CD4-positive, alpha-beta T cell (primary cell): ENCODE measurements at regions not wholly inside any gene's neighbourhood (a gene's known extent, or its start where the extent isn't known, plus 50 kb on each side); places are given as distances from the start of the nearest gene placed in this dataset.
A peak's percentile ranks its signal among the peaks of the same experiment; 100 is the strongest.

Source experiments
- ATAC-seq: fragments of 200-7000 bp; cut with Tn5 transposase; one replicate; pipeline ENCODE4 v1.10.0; 2022; ENCODE audit warnings: mild to moderate bottlenecking; ENCODE audit not compliant: poor library complexity
- CTCF ChIA-PET: fragments of 350-600 bp; sonication (Branson Sonifier 250); formaldehyde crosslinking; loops from one replicate; lab custom pipeline; 2021; ENCODE audit warnings: antibody characterized with exemption, inconsistent platforms; lab: Charles Lee
- POLR2A ChIA-PET: fragments of 350-600 bp; sonication (Branson Sonifier 250); formaldehyde crosslinking; loops from one replicate; lab custom pipeline; 2021; ENCODE audit warnings: antibody characterized with exemption, inconsistent platforms; lab: Charles Lee
- DNase-seq, 14 experiments: peaks; one replicate each; pipeline ENCODE4 v3.0.0-alpha.2; 2013 to 2020; ENCODE audit warnings: mixed read lengths in 2 of 14
- H3K27ac ChIP-seq, 2 donors: one replicate each; pipeline versions ENCODE4 v1.5.1 to v1.7.0; 2013; ENCODE audit warnings: low read length in 2 of 2, low read depth in 1 of 2, mild to moderate bottlenecking in 1 of 2
- H3K27me3 ChIP-seq, 2 experiments: 1 replicate in 1 of 2; 2 replicates in 1 of 2; pipeline versions ENCODE4 v1.6.1 to v1.7.0; 2013; ENCODE audit warnings: low read length in 2 of 2, control low read depth in 1 of 2, mild to moderate bottlenecking in 1 of 2, moderate library complexity in 1 of 2; ENCODE audit not compliant: insufficient read depth in 2 of 2, control insufficient read depth in 1 of 2
- H3K36me3 ChIP-seq: one replicate; pipeline ENCODE4 v1.6.1; 2013; ENCODE audit warnings: low read length, control low read depth; ENCODE audit not compliant: insufficient read depth
- H3K4me1 ChIP-seq: one replicate; pipeline ENCODE4 v1.6.1; 2013; ENCODE audit warnings: low read length, control low read depth; ENCODE audit not compliant: insufficient read depth
- H3K4me3 ChIP-seq: one replicate; pipeline ENCODE4 v1.5.1; 2013; ENCODE audit warnings: mild to moderate bottlenecking, low read length, moderate library complexity
- H3K9me3 ChIP-seq, 2 experiments: 1 replicate in 1 of 2; 2 replicates in 1 of 2; pipeline versions ENCODE4 v1.6.1 to v1.7.0; 2013; ENCODE audit warnings: low read length in 2 of 2, mild to moderate bottlenecking in 2 of 2, control low read depth in 1 of 2, moderate library complexity in 1 of 2; ENCODE audit not compliant: control insufficient read depth in 1 of 2, insufficient read depth in 1 of 2
- H3K27ac Mint-ChIP-seq: one replicate; pipeline ENCODE4 v1.8.0; 2020; ENCODE audit warnings: mixed read lengths
- H3K27me3 Mint-ChIP-seq: one replicate; pipeline ENCODE4 v1.8.0; 2021; ENCODE audit warnings: mixed read lengths
- H3K36me3 Mint-ChIP-seq: one replicate; pipeline ENCODE4 v1.8.0; 2021; ENCODE audit warnings: low read depth, mixed read lengths
- H3K4me1 Mint-ChIP-seq: one replicate; pipeline ENCODE4 v1.8.0; 2021; ENCODE audit warnings: low read depth, mixed read lengths
- H3K4me3 Mint-ChIP-seq: one replicate; pipeline ENCODE4 v1.8.0; 2020; ENCODE audit warnings: mild to moderate bottlenecking, mixed read lengths
- H3K9me3 Mint-ChIP-seq: one replicate; pipeline ENCODE4 v1.8.0; 2020; ENCODE audit warnings: mixed read lengths
- CTCF ChIP-seq: fragments of 200-600 bp; IDR thresholded peaks from one replicate; pipeline ENCODE4 v1.8.0; 2022; ENCODE audit warnings: antibody characterized with exemption, mild to moderate bottlenecking
- intact Hi-C, 2 experiments: fragments of 100-400 bp; cut with DNase I in 1 of 2; cut with micrococcal nuclease in 1 of 2; formaldehyde crosslinking; loops; one replicate each; pipeline versions ENCODE4 v1.15.1 to v1.9.0; 2023 to 2025; cut with DNase I, micrococcal nuclease

- Mint-ChIP-seq H3K4me1 (peaks cover 49% of the 10 kb centered on the region), H3K36me3 (peaks cover 6% of the 10 kb centered on the region), H3K9me3 (peaks cover 14% of the 10 kb centered on the region), H3K27me3 (no peaks in the 10 kb centered on the region), H3K27ac (no peak overlapping the region), H3K4me3 (no peak overlapping the region)
- TF ChIP-seq CTCF = no peak
- Histone ChIP-seq H3K9me3 (peaks cover 0 to 7% of the 10 kb centered on the region in 2 experiments), H3K4me3 (no peak overlapping the region), H3K27me3 (no peaks in the 10 kb centered on the region), H3K4me1 (peaks cover 37% of the 10 kb centered on the region), H3K36me3 (no peaks in the 10 kb centered on the region), H3K27ac (no peak overlapping the region)
- POLR2A ChIA-PET = no interaction called here
- ATAC-seq (no peak), DNase-seq (no peak)
- intact Hi-C loops = no loop called here
- CTCF ChIA-PET = no interaction called here
Measured at GRCh38 chr1:168472223-168472622, 71.6 kb downstream of the XCL2 start.

GRCh38 chr1:168470901-168471431, 72.8 kb downstream of the XCL2 start:
- Histone ChIP-seq H3K27ac (no peak overlapping the region), H3K36me3 (no peaks in the 10 kb centered on the region), H3K9me3 (peaks cover 0 to 7% of the 10 kb centered on the region in 2 experiments), H3K27me3 (no peaks in the 10 kb centered on the region), H3K4me3 (no peak overlapping the region), H3K4me1 (peaks cover 39% of the 10 kb centered on the region)
- TF ChIP-seq CTCF = no peak
- intact Hi-C loops = no loop called here
- peaks cover 53% of the 10 kb centered on the region for H3K4me1 Mint-ChIP-seq
- peak overlapping the region; percentile 9 for H3K27ac Mint-ChIP-seq
- POLR2A ChIA-PET = interaction anchor here (1.1 kb wide), 1 partner anchor 64 kb away, joined by 4 read pairs; no protein-coding TSS in a partner anchor
- ATAC-seq (no peak), DNase-seq (peak in 2 of 14 experiments; percentile 42 to 50)
- CTCF ChIA-PET = interaction anchor here (1.0 kb wide), 1 partner anchor 128 kb away, joined by 3 read pairs; no protein-coding TSS in a partner anchor
- H3K4me3 Mint-ChIP-seq = no peak overlapping the region
- peaks cover 14% of the 10 kb centered on the region for H3K9me3 Mint-ChIP-seq
- H3K27me3 Mint-ChIP-seq = no peaks in the 10 kb centered on the region
- peaks cover 6% of the 10 kb centered on the region for H3K36me3 Mint-ChIP-seq

GRCh38 chr1:168469690-168470089, 74.1 kb downstream of the XCL2 start:
- CTCF ChIA-PET = interaction anchor here (1.1 kb wide), 1 partner anchor 127 kb away, joined by 3 read pairs; no protein-coding TSS in a partner anchor
- Mint-ChIP-seq H3K27ac (peak overlapping the region; percentile 47), H3K4me3 (no peak overlapping the region), H3K4me1 (peaks cover 66% of the 10 kb centered on the region), H3K9me3 (peaks cover 11% of the 10 kb centered on the region), H3K36me3 (peaks cover 6% of the 10 kb centered on the region), H3K27me3 (no peaks in the 10 kb centered on the region)
- POLR2A ChIA-PET = no interaction called here
- no peak for ATAC-seq
- H3K9me3 ChIP-seq = peaks cover 0 to 7% of the 10 kb centered on the region in 2 experiments
- no peaks in the 10 kb centered on the region for H3K36me3 ChIP-seq
- H3K27me3 ChIP-seq = no peaks in the 10 kb centered on the region
- intact Hi-C loops = no loop called here
- no peak overlapping the region for H3K4me3 ChIP-seq
- H3K27ac ChIP-seq = no peak overlapping the region
- peak in 8 of 14 experiments; percentile 9 to 55 (median 32) for DNase-seq
- no peak for TF ChIP-seq CTCF
- H3K4me1 ChIP-seq = peaks cover 42% of the 10 kb centered on the region
